ENCODE measurements at regions not wholly inside any gene's neighbourhood (a gene's known extent, or its start where the extent isn't known, plus 50 kb on each side); places are given as distances from the start of the nearest gene placed in this dataset.

DNA sequence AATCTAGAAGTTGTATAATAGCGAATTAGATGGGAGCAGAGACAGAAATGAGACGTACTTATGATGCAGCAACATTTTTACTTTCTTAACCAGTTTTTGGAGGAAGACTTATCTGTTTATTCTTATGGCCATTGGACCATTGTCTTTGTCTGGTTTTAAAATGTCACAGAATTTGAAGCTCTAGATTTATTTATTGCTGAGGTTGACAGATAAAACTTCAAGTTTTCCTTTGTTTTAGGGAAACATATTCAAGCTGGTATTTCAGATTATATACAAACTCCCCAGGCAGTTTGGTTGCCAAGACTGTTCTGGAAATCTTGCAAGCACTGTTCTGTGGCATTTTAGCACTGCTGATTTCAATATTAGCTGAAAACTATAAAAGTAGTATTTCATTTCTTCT lies 1021.7 kb downstream of the GALC start:
- no peak overlapping the region for H2BK15ac ChIP-seq (ENCODE audit: low read depth, low read length)
- H3K14ac ChIP-seq (replicated peaks; ENCODE audit: low read depth, low read length) = no peak overlapping the region
- no peak overlapping the region for H3K4ac ChIP-seq (ENCODE audit: low read depth, low read length)
- no peak overlapping the region for H2BK120ac ChIP-seq (ENCODE audit: low read depth, low read length)
- TF ChIP-seq MAZ (IDR thresholded peaks at IDR 0.05; ENCODE audit: borderline replicate concordance, low read depth, low read length) (no peak), RAD21 (IDR thresholded peaks at IDR 0.05; ENCODE audit: low read length) (no peak), MXI1 (IDR thresholded peaks at IDR 0.05; ENCODE audit: borderline replicate concordance, low read depth, low read length) (no peak), POLR2A (IDR thresholded peaks at IDR 0.05; ENCODE audit: low read depth, low read length) (no peak), FOS (IDR thresholded peaks at IDR 0.05; ENCODE audit: low read depth, low read length) (no peak), BHLHE40 (IDR thresholded peaks at IDR 0.05; ENCODE audit: low read depth, low read length) (no peak), CEBPB (IDR thresholded peaks at IDR 0.05; ENCODE audit: low read depth, low read length) (no peak), CHD1 (IDR thresholded peaks at IDR 0.05; ENCODE audit: low read depth, low read length) (no peak), NFE2L2 (IDR thresholded peaks at IDR 0.05; ENCODE audit: low read depth, low read length) (no peak), SMC3 (IDR thresholded peaks at IDR 0.05; ENCODE audit: low read depth, low read length) (no peak), MAFK (IDR thresholded peaks at IDR 0.05; ENCODE audit: low read depth, low read length) (no peak), RFX5 (IDR thresholded peaks at IDR 0.05; ENCODE audit: low read depth, low read length) (no peak), RCOR1 (IDR thresholded peaks at IDR 0.05; ENCODE audit: insufficient replicate concordance, low read length) (no peak)
- TF ChIP-seq, protein P1, sequence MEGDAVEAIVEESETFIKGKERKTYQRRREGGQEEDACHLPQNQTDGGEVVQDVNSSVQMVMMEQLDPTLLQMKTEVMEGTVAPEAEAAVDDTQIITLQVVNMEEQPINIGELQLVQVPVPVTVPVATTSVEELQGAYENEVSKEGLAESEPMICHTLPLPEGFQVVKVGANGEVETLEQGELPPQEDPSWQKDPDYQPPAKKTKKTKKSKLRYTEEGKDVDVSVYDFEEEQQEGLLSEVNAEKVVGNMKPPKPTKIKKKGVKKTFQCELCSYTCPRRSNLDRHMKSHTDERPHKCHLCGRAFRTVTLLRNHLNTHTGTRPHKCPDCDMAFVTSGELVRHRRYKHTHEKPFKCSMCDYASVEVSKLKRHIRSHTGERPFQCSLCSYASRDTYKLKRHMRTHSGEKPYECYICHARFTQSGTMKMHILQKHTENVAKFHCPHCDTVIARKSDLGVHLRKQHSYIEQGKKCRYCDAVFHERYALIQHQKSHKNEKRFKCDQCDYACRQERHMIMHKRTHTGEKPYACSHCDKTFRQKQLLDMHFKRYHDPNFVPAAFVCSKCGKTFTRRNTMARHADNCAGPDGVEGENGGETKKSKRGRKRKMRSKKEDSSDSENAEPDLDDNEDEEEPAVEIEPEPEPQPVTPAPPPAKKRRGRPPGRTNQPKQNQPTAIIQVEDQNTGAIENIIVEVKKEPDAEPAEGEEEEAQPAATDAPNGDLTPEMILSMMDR (conservative IDR thresholded peaks at IDR 0.05; ENCODE audit: low read depth, low read length) = no peak
- TF ChIP-seq, protein P2, sequence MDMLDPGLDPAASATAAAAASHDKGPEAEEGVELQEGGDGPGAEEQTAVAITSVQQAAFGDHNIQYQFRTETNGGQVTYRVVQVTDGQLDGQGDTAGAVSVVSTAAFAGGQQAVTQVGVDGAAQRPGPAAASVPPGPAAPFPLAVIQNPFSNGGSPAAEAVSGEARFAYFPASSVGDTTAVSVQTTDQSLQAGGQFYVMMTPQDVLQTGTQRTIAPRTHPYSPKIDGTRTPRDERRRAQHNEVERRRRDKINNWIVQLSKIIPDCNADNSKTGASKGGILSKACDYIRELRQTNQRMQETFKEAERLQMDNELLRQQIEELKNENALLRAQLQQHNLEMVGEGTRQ (IDR thresholded peaks at IDR 0.05; ENCODE audit: low read depth, low read length) = no peak
- TF ChIP-seq, protein P3, sequence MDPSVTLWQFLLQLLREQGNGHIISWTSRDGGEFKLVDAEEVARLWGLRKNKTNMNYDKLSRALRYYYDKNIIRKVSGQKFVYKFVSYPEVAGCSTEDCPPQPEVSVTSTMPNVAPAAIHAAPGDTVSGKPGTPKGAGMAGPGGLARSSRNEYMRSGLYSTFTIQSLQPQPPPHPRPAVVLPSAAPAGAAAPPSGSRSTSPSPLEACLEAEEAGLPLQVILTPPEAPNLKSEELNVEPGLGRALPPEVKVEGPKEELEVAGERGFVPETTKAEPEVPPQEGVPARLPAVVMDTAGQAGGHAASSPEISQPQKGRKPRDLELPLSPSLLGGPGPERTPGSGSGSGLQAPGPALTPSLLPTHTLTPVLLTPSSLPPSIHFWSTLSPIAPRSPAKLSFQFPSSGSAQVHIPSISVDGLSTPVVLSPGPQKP (IDR thresholded peaks at IDR 0.05; ENCODE audit: borderline replicate concordance, low read depth, low read length) = no peak
- in situ Hi-C loops (cut with MboI; ENCODE audit: low sequenced_read_pairs) = no loop called here
- no peak overlapping the region for H2BK20ac ChIP-seq (ENCODE audit: low read depth, low read length)
- intact Hi-C loops (cut with micrococcal nuclease) = no loop called here
- H3K36me3 ChIP-seq (ENCODE audit: control insufficient read depth, insufficient read depth, low read length) = no peaks in the 10 kb centered on the region
- H3K23ac ChIP-seq (ENCODE audit: low read depth, low read length) = no peak overlapping the region
- no CpG with 5 or more reads among the region's 2 CpGs for WGBS, 2 experiments (ENCODE audit: extremely low coverage in 2 of 2, insufficient read length in 1 of 2)
- H3K56ac ChIP-seq (ENCODE audit: extremely low read depth, insufficient read depth, low read length) = no peak overlapping the region
- H3K9ac ChIP-seq (ENCODE audit: low read depth, low read length) = no peak overlapping the region
- H3K9me3 ChIP-seq (ENCODE audit: control insufficient read depth, insufficient read depth, low read length) = peaks cover 4% of the 10 kb centered on the region
- CTCF ChIA-PET = interaction anchor here (0.6 kb wide), 1 partner anchor 247 kb away, joined by 3 read pairs; no protein-coding TSS in a partner anchor
- no peak overlapping the region for H2AFZ ChIP-seq (replicated peaks; ENCODE audit: low read length, poor library complexity)
- DNase-seq = no peak
- H3K27me3 ChIP-seq (ENCODE audit: control insufficient read depth, insufficient read depth, low read length) = no peaks in the 10 kb centered on the region
- H3K4me2 ChIP-seq (ENCODE audit: low read depth, low read length) = no peak overlapping the region
- no peak overlapping the region for H2AK5ac ChIP-seq (ENCODE audit: low read depth, low read length)
- no peak overlapping the region for H2AK9ac ChIP-seq (replicated peaks; ENCODE audit: low read depth, low read length, poor library complexity)
- no peak overlapping the region for H3K27ac ChIP-seq (ENCODE audit: insufficient read depth, low read length)
- no peak for ATAC-seq (ENCODE audit: low read depth)
- no peaks in the 10 kb centered on the region for H3K9me1 ChIP-seq (ENCODE audit: insufficient read depth, low read length)
- H4K8ac ChIP-seq (ENCODE audit: low read depth in 2 of 2, low read length in 2 of 2) = no peak overlapping the region
- dilution Hi-C loops (cut with HindIII; ENCODE audit: low sequenced_read_pairs, unreplicated experiment) = no loop called here
- POLR2A ChIA-PET (ENCODE audit: unreplicated experiment) = no interaction called here
- H3K4me3 ChIP-seq (ENCODE audit: insufficient read depth, low read depth, low read length) = no peak overlapping the region
- H3K4me1 ChIP-seq (ENCODE audit: control insufficient read depth, insufficient read depth, low read length) = no peaks in the 10 kb centered on the region
- BruUV-seq (replicated peaks) = no TSS peak
- H3K18ac ChIP-seq (ENCODE audit: low read depth, low read length) = no peak overlapping the region
- no peaks in the 10 kb centered on the region for H4K20me1 ChIP-seq (ENCODE audit: insufficient read depth, low read length)
- no peak overlapping the region for H2BK5ac ChIP-seq (ENCODE audit: low read depth, low read length, poor library complexity, severe bottlenecking)
- H3K79me1 ChIP-seq (ENCODE audit: low read depth in 1 of 2, low read length in 2 of 2) = no peaks in the 10 kb centered on the region
- H4K91ac ChIP-seq (ENCODE audit: insufficient read depth, low read depth, low read length) = no peak overlapping the region
- no peak overlapping the region for H4K5ac ChIP-seq (ENCODE audit: low read depth, low read length)

Data from IMR-90 (cell line).